ENCODE measurements at regions not wholly inside any gene's neighbourhood (a gene's known extent, or its start where the extent isn't known, plus 50 kb on each side); places are given as distances from the start of the nearest gene placed in this dataset.

GRCh38 chr9:109894921-109895758 lies 115.1 kb downstream of the PALM2AKAP2 start:
- no peak overlapping the region for H3K4me2 ChIP-seq (ENCODE audit: low read length)
- no peaks in the 10 kb centered on the region for H3K79me2 ChIP-seq (ENCODE audit: insufficient read depth, low read length)
- TF ChIP-seq EZH2 (IDR thresholded peaks at IDR 0.05; ENCODE audit: borderline replicate concordance, low read length), result no peak
- TF ChIP-seq, protein P1, sequence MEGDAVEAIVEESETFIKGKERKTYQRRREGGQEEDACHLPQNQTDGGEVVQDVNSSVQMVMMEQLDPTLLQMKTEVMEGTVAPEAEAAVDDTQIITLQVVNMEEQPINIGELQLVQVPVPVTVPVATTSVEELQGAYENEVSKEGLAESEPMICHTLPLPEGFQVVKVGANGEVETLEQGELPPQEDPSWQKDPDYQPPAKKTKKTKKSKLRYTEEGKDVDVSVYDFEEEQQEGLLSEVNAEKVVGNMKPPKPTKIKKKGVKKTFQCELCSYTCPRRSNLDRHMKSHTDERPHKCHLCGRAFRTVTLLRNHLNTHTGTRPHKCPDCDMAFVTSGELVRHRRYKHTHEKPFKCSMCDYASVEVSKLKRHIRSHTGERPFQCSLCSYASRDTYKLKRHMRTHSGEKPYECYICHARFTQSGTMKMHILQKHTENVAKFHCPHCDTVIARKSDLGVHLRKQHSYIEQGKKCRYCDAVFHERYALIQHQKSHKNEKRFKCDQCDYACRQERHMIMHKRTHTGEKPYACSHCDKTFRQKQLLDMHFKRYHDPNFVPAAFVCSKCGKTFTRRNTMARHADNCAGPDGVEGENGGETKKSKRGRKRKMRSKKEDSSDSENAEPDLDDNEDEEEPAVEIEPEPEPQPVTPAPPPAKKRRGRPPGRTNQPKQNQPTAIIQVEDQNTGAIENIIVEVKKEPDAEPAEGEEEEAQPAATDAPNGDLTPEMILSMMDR (IDR thresholded peaks at IDR 0.05; ENCODE audit: low read length), result no peak
- no peaks in the 10 kb centered on the region for H3K9me3 ChIP-seq (ENCODE audit: low read length)
- H3F3A ChIP-seq (ENCODE audit: insufficient read depth, low read length), result no peaks in the 10 kb centered on the region
- H2AFZ ChIP-seq (ENCODE audit: low read length), result no peak overlapping the region
- no peaks in the 10 kb centered on the region for H4K20me1 ChIP-seq (ENCODE audit: insufficient read depth, low read length)
- H3K27ac ChIP-seq (ENCODE audit: low read depth, low read length, poor library complexity, severe bottlenecking), result no peak overlapping the region
- H3K9ac ChIP-seq (ENCODE audit: low read length), result no peak overlapping the region
- H3K4me1 ChIP-seq (ENCODE audit: insufficient read depth, low read length, severe bottlenecking), result no peaks in the 10 kb centered on the region
- H3K27me3 ChIP-seq (ENCODE audit: insufficient read depth, low read length), result peaks cover 3% of the 10 kb centered on the region; the same call in 1 of the 2 replicates
- H3K9me2 ChIP-seq (ENCODE audit: low read depth, low read length), result no peaks in the 10 kb centered on the region
- H3K4me3 ChIP-seq (ENCODE audit: low read depth, low read length, poor library complexity, severe bottlenecking), result no peak overlapping the region
- H3K36me3 ChIP-seq (ENCODE audit: insufficient read depth, low read length), result no peaks in the 10 kb centered on the region

DNA sequence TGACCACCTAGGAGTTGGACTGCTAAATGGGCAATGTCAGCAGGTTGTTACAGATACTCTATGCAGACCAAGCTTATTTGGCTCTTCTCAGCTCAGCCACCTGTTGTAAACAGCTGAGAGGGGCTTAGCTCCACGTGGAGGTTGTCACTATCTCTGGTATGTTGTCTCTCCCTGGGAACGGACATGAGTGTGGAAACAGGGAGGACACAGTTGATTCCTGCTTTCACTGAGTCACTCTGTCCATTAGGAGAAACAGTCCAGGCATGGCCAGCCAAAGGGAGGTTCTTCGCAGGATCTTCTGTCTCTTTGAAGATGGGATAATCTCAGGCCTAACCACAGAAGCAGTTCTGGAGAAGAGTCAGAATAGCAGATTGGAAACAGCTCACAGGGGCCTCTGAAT lies 121.2 kb downstream of the PALM2AKAP2 start:
- no peak overlapping the region for H3K27ac ChIP-seq (ENCODE audit: low read depth, low read length, poor library complexity, severe bottlenecking)
- no peak overlapping the region for H3K4me3 ChIP-seq (ENCODE audit: low read depth, low read length, poor library complexity, severe bottlenecking)
- H3F3A ChIP-seq (ENCODE audit: insufficient read depth, low read length), result no peaks in the 10 kb centered on the region
- H4K20me1 ChIP-seq (ENCODE audit: insufficient read depth, low read length), result no peaks in the 10 kb centered on the region
- no peaks in the 10 kb centered on the region for H3K9me3 ChIP-seq (ENCODE audit: low read length)
- no peak overlapping the region for H3K9ac ChIP-seq (ENCODE audit: low read length)
- H2AFZ ChIP-seq (ENCODE audit: low read length), result no peak overlapping the region
- no peak overlapping the region for H3K4me2 ChIP-seq (ENCODE audit: low read length)
- H3K79me2 ChIP-seq (ENCODE audit: insufficient read depth, low read length), result no peaks in the 10 kb centered on the region
- no peaks in the 10 kb centered on the region for H3K9me2 ChIP-seq (ENCODE audit: low read depth, low read length)
- H3K36me3 ChIP-seq (ENCODE audit: insufficient read depth, low read length), result no peaks in the 10 kb centered on the region
- no peak for TF ChIP-seq EZH2 (IDR thresholded peaks at IDR 0.05; ENCODE audit: borderline replicate concordance, low read length)
- TF ChIP-seq, protein P1 (IDR thresholded peaks at IDR 0.05; ENCODE audit: low read length), result no peak
- H3K4me1 ChIP-seq (ENCODE audit: insufficient read depth, low read length, severe bottlenecking), result peaks cover 27% of the 10 kb centered on the region
- no peaks in the 10 kb centered on the region for H3K27me3 ChIP-seq (ENCODE audit: insufficient read depth, low read length)

- Histone ChIP-seq H3K9me2 (ENCODE audit: low read depth, low read length) (no peaks in the 10 kb centered on the region), H3K9me3 (ENCODE audit: low read length) (no peaks in the 10 kb centered on the region), H3K27me3 (ENCODE audit: insufficient read depth, low read length) (no peaks in the 10 kb centered on the region), H3K27ac (ENCODE audit: low read depth, low read length, poor library complexity, severe bottlenecking) (peak overlapping the region; percentile 98), H3K9ac (ENCODE audit: low read length) (0 out of 2 replicates have a peak overlapping the region, but pooled peaks have one; percentile 3), H3F3A (ENCODE audit: insufficient read depth, low read length) (peaks cover 9% of the 10 kb centered on the region; the same call in 1 of the 2 replicates), H3K79me2 (ENCODE audit: insufficient read depth, low read length) (no peaks in the 10 kb centered on the region), H4K20me1 (ENCODE audit: insufficient read depth, low read length) (no peaks in the 10 kb centered on the region), H3K4me2 (ENCODE audit: low read length) (0 out of 2 replicates have a peak overlapping the region, but pooled peaks have one; percentile 28), H3K36me3 (ENCODE audit: insufficient read depth, low read length) (no peaks in the 10 kb centered on the region), H3K4me3 (ENCODE audit: low read depth, low read length, poor library complexity, severe bottlenecking) (no peak overlapping the region), H2AFZ (ENCODE audit: low read length) (no peak overlapping the region), H3K4me1 (ENCODE audit: insufficient read depth, low read length, severe bottlenecking) (peaks cover 51% of the 10 kb centered on the region)
- TF ChIP-seq, protein P1 (IDR thresholded peaks at IDR 0.05; ENCODE audit: low read length), result peak; percentile 97
- no peak for TF ChIP-seq EZH2 (IDR thresholded peaks at IDR 0.05; ENCODE audit: borderline replicate concordance, low read length)
These were observed 123.6 kb downstream of the PALM2AKAP2 start for GRCh38 chr9:109903515-109904138.
